Psoas muscle (tissue), 7 donors: ENCODE measurements at regions not wholly inside any gene's neighbourhood (a gene's known extent, or its start where the extent isn't known, plus 50 kb on each side); places are given as distances from the start of the nearest gene placed in this dataset.

Experiments
- ATAC-seq, 4 donors: fragments of 200-7000 bp; cut with Tn5 transposase; one replicate each; pipeline ENCODE4 v1.9.1; 2020; ENCODE audit warnings: moderate library complexity in 3 of 4, mild to moderate bottlenecking in 2 of 4
- DNase-seq, 2 donors: peaks; one replicate each; pipeline ENCODE4 v3.0.0-alpha.2; 2020
- H3K27ac ChIP-seq: fragments of 200-600 bp; one replicate; pipeline ENCODE4 v1.8.0; 2022
- H3K27me3 ChIP-seq, 3 donors: fragments of 200-600 bp in 1 of 3; one replicate each; pipeline versions ENCODE4 v1.6.1 to v1.8.0; 2013 to 2022; ENCODE audit warnings: low read length in 2 of 3, mild to moderate bottlenecking in 2 of 3, moderate library complexity in 1 of 3; ENCODE audit not compliant: insufficient read depth in 3 of 3
- H3K36me3 ChIP-seq, 2 donors: fragments of 200-600 bp in 1 of 2; one replicate each; pipeline versions ENCODE4 v1.6.1 to v1.8.0; 2013 to 2022; ENCODE audit warnings: low read depth in 1 of 2, mild to moderate bottlenecking in 1 of 2, moderate library complexity in 1 of 2; ENCODE audit not compliant: insufficient read depth in 1 of 2
- H3K4me1 ChIP-seq: fragments of 200-600 bp; one replicate; pipeline ENCODE4 v1.8.0; 2022
- H3K4me3 ChIP-seq: fragments of 200-600 bp; one replicate; pipeline ENCODE4 v1.8.0; 2022; ENCODE audit warnings: mild to moderate bottlenecking
- H3K9me3 ChIP-seq: fragments of 200-600 bp; one replicate; pipeline ENCODE4 v1.8.0; 2022
- WGBS, 3 donors: extraction: QIAGEN DNeasy Blood & Tissue Kit; methylation state at CpG; one replicate each; pipeline versions ENCODE4 v1.1.6 to v1.1.7; 2013; 5-methylcytosine and 5-hydroxymethylcytosine counted together
- intact Hi-C, 2 donors: fragments of 100-400 bp; cut with DNase I; formaldehyde crosslinking; loops; one replicate each; pipeline versions ENCODE4 v1.11.0 to v1.14.2; 2022
- TF ChIP-seq, protein P1 (sequence below): fragments of 200-600 bp; IDR thresholded peaks from one replicate; pipeline ENCODE4 v1.8.0; 2022; ENCODE audit warnings: antibody characterized with exemption
- donor health status: healthy with polysubstance abuse.
- donor health status: DM: no; HTN: no; CAD: no; lungs with moderate emphysema.
- donor health status: Bipolar disorder and iron deficiency.
- donor health status: healthy.
- donor health status: DM: yes; HTN: yes; CAD: no.
- donor health status: DM: no; HTN: no; CAD: no.
- donor health status: DM: yes; HTN: yes; CAD: no.

DNA sequence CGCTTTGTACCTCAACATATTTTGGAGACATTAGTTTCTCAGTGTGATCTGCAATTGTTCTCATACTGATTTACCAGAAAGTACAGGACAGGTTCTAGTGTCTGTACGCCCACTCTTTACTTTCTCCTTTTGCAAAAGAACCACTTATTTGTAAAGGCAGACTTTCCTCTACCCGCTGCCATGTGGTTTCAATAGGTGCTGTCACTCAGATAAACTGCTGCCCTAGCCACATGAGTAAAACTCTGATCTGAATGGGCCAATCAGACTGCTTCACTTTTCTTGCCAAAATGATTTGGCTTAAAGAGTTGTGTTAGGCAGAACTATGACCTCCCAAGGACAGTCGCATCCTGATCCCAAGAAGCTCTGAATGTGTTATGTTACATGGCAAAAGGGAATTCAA is 984.6 kb upstream of the NR2F2 start:
- intact Hi-C loops: no loop called here
- 71 to 84% (median 83%) methylated on average over 4 of the region's 4 CpGs for WGBS, 3 donors
- Histone ChIP-seq H3K9me3 (no peaks in the 10 kb centered on the region), H3K27me3 (peaks cover 0 to 6% (median 0%) of the 10 kb centered on the region in 3 donors), H3K4me3 (no peak overlapping the region), H3K4me1 (no peaks in the 10 kb centered on the region), H3K27ac (no peak overlapping the region), H3K36me3 (no peaks in the 10 kb centered on the region)
- ATAC-seq (no peak), DNase-seq (no peak)
- TF ChIP-seq, protein P1, sequence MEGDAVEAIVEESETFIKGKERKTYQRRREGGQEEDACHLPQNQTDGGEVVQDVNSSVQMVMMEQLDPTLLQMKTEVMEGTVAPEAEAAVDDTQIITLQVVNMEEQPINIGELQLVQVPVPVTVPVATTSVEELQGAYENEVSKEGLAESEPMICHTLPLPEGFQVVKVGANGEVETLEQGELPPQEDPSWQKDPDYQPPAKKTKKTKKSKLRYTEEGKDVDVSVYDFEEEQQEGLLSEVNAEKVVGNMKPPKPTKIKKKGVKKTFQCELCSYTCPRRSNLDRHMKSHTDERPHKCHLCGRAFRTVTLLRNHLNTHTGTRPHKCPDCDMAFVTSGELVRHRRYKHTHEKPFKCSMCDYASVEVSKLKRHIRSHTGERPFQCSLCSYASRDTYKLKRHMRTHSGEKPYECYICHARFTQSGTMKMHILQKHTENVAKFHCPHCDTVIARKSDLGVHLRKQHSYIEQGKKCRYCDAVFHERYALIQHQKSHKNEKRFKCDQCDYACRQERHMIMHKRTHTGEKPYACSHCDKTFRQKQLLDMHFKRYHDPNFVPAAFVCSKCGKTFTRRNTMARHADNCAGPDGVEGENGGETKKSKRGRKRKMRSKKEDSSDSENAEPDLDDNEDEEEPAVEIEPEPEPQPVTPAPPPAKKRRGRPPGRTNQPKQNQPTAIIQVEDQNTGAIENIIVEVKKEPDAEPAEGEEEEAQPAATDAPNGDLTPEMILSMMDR: no peak

DNA sequence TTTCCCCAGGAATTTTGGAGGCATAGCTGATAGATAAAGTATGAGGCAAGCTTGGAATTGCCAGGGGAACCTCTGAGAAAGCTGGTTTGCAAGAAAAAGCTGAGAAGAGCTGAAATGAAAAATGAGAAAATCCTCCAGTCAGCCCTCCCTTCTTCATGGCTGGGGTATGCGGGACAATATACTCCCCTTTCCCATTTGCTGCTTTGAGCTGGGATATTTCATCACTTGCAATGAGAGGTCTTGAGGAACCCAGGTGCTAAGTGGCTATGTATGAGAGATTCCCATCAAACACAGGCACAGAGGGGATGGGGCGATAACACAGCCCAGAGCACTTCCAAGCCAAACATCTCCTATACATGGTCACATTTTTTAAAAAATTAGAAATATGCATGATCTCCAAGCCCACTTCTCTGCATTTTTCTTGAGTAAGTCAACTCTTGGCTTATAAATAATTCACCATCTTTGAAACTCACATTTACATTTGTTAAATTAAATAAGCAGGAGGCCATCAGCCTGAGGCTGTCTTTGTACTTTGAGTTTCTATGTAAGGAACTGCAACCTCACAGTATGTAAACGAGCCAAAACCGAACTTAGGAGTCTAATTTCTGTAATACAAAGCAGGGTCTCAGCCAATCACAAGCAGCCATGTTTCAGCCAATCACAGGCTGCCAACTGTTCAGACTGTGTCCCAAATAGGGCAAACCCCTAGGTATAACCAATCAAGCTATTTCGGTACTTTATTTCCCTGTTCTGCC is 983.6 kb upstream of the NR2F2 start:
- Histone ChIP-seq H3K27ac (no peak overlapping the region), H3K4me3 (no peak overlapping the region), H3K9me3 (no peaks in the 10 kb centered on the region), H3K27me3 (peaks cover 0 to 6% (median 0%) of the 10 kb centered on the region in 3 donors), H3K36me3 (no peaks in the 10 kb centered on the region), H3K4me1 (no peaks in the 10 kb centered on the region)
- TF ChIP-seq, protein P1: no peak
- intact Hi-C loops: no loop called here
- ATAC-seq: no peak
- no peak for DNase-seq
- WGBS, 3 donors: 70 to 85% (median 83%) methylated on average over 5 of the region's 5 CpGs

DNA sequence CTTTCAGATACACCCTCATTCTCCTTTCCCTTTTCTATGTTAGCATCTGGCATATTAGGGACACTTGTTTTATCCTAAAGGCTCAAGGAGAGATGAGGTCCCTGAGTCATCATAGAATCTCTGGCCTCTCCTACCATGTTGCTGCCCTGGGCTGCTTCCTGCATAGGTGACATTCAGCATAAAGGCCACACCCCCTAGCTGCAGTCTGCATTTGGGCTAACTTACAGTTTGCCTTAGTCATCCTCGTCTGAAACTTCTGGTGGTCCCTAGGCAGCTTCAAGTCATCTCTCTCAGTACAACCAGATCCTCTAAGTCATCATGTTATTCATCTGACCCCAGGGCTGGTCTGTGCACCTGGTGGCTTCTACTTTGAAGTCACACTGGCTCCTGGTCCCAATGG is 982.7 kb upstream of the NR2F2 start:
- H3K27me3 ChIP-seq: peaks cover 0 to 6% (median 0%) of the 10 kb centered on the region in 3 donors
- no peaks in the 10 kb centered on the region for H3K4me1 ChIP-seq
- no peak overlapping the region for H3K27ac ChIP-seq
- no peaks in the 10 kb centered on the region for H3K9me3 ChIP-seq
- intact Hi-C loops: no loop called here
- TF ChIP-seq, protein P1: no peak
- no peak overlapping the region for H3K4me3 ChIP-seq
- H3K36me3 ChIP-seq: no peaks in the 10 kb centered on the region
- 61 to 91% (median 87%) methylated on average over 1 of the region's 1 CpG for WGBS, 3 donors
- no peak for DNase-seq
- no peak for ATAC-seq

DNA sequence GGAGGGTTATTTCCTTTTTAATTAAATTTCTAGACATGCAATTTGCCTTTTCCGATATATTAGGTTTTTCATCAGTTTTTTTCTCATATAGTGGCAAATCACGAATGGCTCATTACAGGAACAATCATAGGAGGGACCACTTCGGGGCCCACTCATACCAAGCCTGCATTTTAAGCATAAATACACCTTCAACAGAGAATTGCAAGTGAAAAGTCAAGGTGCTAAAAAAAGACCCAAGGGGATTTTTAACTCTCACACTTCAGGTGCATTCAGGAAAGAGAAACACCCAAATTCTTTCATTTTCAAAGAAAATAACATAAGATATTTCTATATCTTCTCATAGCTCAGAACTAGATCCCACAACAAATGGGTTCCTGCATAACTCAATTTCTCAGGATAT is 979.6 kb upstream of the NR2F2 start:
- ATAC-seq (no peak), DNase-seq (no peak)
- H3K27ac ChIP-seq: no peak overlapping the region
- no peaks in the 10 kb centered on the region for H3K4me1 ChIP-seq
- intact Hi-C loops: no loop called here
- H3K9me3 ChIP-seq: no peaks in the 10 kb centered on the region
- no peaks in the 10 kb centered on the region for H3K36me3 ChIP-seq
- TF ChIP-seq, protein P1: no peak
- no peak overlapping the region for H3K4me3 ChIP-seq
- H3K27me3 ChIP-seq: no peaks in the 10 kb centered on the region
- 91 to 95% (median 94%) methylated on average over 3 of the region's 3 CpGs for WGBS, 3 donors

DNA sequence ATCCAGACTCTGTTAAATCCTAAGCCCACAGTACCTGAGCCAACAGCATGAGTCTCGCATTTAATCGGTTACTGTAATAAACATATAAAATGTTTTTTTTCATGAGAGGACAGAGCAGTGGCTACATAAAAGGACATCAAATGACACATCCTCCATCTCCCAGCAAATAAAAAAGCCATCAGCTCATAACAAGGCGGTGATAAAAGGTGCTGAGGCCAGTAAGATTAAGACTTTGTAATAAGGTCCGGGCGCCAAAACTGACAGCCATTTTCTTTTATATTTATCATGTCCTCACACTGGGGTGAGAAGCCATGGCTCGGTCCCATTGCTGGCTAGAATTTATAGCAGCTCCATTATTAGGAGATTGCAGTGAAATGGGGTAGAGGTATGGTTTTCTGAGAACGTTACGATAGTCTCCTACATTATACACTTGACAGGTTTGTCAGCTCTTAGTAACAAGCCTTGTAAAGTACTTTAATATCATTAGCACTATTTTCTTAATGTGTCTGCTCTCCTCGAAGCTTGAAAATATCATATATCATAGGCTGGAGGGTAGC is 977.8 kb upstream of the NR2F2 start:
- TF ChIP-seq, protein P1: no peak
- ATAC-seq (no peak), DNase-seq (no peak)
- intact Hi-C loops: no loop called here
- H3K36me3 ChIP-seq: no peaks in the 10 kb centered on the region
- H3K9me3 ChIP-seq: no peaks in the 10 kb centered on the region
- H3K4me1 ChIP-seq: no peaks in the 10 kb centered on the region
- no peaks in the 10 kb centered on the region for H3K27me3 ChIP-seq
- WGBS, 3 donors: 78 to 91% (median 82%) methylated on average over 9 of the region's 9 CpGs
- H3K27ac ChIP-seq: no peak overlapping the region
- no peak overlapping the region for H3K4me3 ChIP-seq
